MM.1S (cell line): ENCODE measurements at regions not wholly inside any gene's neighbourhood (a gene's known extent, or its start where the extent isn't known, plus 50 kb on each side); places are given as distances from the start of the nearest gene placed in this dataset.

Source experiments
- CTCF ChIP-seq: fragments of 300-600 bp; sonication (generic); IDR thresholded peaks from 2 replicates; pipeline ENCODE4 v1.5.1; 2016; ENCODE audit warnings: antibody characterized with exemption, low read length, mixed read lengths
- EZH2 ChIP-seq: fragments of 300-600 bp; sonication (generic); optimal IDR thresholded peaks from 2 replicates; pipeline ENCODE3; 2017; ENCODE audit warnings: low read depth, mild to moderate bottlenecking, antibody characterized with exemption, low read length, mixed read lengths

- TF ChIP-seq CTCF: no peak
- TF ChIP-seq EZH2: no peak
These were observed 809.0 kb upstream of the FAM98A start for GRCh38 chr2:34408100-34408499.
